Transverse colon (tissue), 4 donors: ENCODE measurements at regions not wholly inside any gene's neighbourhood (a gene's known extent, or its start where the extent isn't known, plus 50 kb on each side); places are given as distances from the start of the nearest gene placed in this dataset.

ENCODE experiments used
- EP300 ChIP-seq: sonication (generic); formaldehyde crosslinking; IDR thresholded peaks from one replicate; pipeline ENCODE4 v1.6.1; 2017; ENCODE audit warnings: antibody characterized with exemption, low read depth
- POLR2A ChIP-seq: fragments of 450-650 bp; IDR thresholded peaks from one replicate; pipeline ENCODE4 v1.6.1; 2016; ENCODE audit warnings: antibody characterized with exemption, mild to moderate bottlenecking, moderate library complexity
- POLR2AphosphoS5 ChIP-seq, 3 donors: sonication (generic); formaldehyde crosslinking; IDR thresholded peaks; one replicate each; pipeline ENCODE4 v1.6.1; 2016; ENCODE audit warnings: antibody characterized with exemption in 3 of 3
- TF ChIP-seq, protein P1 (sequence below), 5 experiments: fragments of 200-600 bp in 3 of 5; fragments of 450-650 bp in 2 of 5; sonication (generic) in 3 of 5; IDR thresholded peaks; 1 replicate in 2 of 5; 2 replicates in 3 of 5; pipeline ENCODE4 v1.5.1; 2016 to 2017; ENCODE audit warnings: antibody characterized with exemption in 5 of 5, inconsistent platforms in 3 of 5, mild to moderate bottlenecking in 2 of 5, moderate library complexity in 1 of 5

DNA sequence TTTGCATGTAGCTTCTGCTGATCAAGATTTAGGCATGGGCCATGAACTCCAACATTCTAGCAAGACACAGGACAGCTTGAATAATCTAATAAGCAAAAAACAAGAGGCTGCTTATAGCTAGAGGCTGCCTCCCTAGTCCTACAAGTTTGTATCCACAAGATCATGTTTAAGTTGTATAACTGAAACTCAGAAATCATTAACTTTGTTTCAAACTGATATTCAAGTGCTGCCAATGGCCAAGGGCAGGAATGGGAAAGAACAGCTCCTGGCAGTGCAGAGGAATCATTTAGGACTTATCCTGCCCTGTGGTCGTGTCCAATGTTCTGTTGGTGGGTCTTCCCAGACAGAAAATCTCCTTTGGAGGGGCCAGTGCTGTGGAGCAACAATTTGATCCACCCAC, 209.6 kb upstream of the DDI1 start:
- TF ChIP-seq POLR2A, result no peak
- TF ChIP-seq, protein P1, sequence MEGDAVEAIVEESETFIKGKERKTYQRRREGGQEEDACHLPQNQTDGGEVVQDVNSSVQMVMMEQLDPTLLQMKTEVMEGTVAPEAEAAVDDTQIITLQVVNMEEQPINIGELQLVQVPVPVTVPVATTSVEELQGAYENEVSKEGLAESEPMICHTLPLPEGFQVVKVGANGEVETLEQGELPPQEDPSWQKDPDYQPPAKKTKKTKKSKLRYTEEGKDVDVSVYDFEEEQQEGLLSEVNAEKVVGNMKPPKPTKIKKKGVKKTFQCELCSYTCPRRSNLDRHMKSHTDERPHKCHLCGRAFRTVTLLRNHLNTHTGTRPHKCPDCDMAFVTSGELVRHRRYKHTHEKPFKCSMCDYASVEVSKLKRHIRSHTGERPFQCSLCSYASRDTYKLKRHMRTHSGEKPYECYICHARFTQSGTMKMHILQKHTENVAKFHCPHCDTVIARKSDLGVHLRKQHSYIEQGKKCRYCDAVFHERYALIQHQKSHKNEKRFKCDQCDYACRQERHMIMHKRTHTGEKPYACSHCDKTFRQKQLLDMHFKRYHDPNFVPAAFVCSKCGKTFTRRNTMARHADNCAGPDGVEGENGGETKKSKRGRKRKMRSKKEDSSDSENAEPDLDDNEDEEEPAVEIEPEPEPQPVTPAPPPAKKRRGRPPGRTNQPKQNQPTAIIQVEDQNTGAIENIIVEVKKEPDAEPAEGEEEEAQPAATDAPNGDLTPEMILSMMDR (IDR thresholded peaks at IDR 0.05), result no peak
- TF ChIP-seq EP300, result no peak
- TF ChIP-seq POLR2AphosphoS5 (IDR thresholded peaks at IDR 0.05), result no peak
